ENCODE measurements at regions not wholly inside any gene's neighbourhood (a gene's known extent, or its start where the extent isn't known, plus 50 kb on each side); places are given as distances from the start of the nearest gene placed in this dataset.

- Histone ChIP-seq H3F3A (replicated peaks; ENCODE audit: low read depth) (no peaks in the 10 kb centered on the region), H4K20me1 (replicated peaks; ENCODE audit: insufficient read depth) (no peaks in the 10 kb centered on the region), H3K9me2 (ENCODE audit: insufficient read depth) (no peaks in the 10 kb centered on the region; the same call in 1 of the 2 replicates), H3K36me3 (ENCODE audit: insufficient read depth) (no peaks in the 10 kb centered on the region), H3K79me2 (replicated peaks; ENCODE audit: insufficient read depth) (no peaks in the 10 kb centered on the region), H3K4me3 (no peak overlapping the region), H2AFZ (no peak overlapping the region), H3K27ac (ENCODE audit: low read depth) (no peak overlapping the region), H3K4me1 (ENCODE audit: insufficient read depth) (no peaks in the 10 kb centered on the region), H3K4me2 (no peak overlapping the region), H3K27me3 (ENCODE audit: insufficient read depth) (no peaks in the 10 kb centered on the region)
- Mint-ChIP-seq H3K4me1 (no peaks in the 10 kb centered on the region), H3K36me3 (ENCODE audit: low read depth) (no peaks in the 10 kb centered on the region), H3K9me3 (no peaks in the 10 kb centered on the region; the same call in 2 of the 3 replicates), H3K27me3 (ENCODE audit: insufficient read depth, low read depth, poor library complexity) (peaks cover 2% of the 10 kb centered on the region), H3K27ac (no peak overlapping the region), H3K4me3 (no peak overlapping the region)
- no peak for ATAC-seq
- TF ChIP-seq EZH2phosphoT487 (IDR thresholded peaks at IDR 0.05; ENCODE audit: unreplicated experiment), result no peak
- TF ChIP-seq, protein P1, sequence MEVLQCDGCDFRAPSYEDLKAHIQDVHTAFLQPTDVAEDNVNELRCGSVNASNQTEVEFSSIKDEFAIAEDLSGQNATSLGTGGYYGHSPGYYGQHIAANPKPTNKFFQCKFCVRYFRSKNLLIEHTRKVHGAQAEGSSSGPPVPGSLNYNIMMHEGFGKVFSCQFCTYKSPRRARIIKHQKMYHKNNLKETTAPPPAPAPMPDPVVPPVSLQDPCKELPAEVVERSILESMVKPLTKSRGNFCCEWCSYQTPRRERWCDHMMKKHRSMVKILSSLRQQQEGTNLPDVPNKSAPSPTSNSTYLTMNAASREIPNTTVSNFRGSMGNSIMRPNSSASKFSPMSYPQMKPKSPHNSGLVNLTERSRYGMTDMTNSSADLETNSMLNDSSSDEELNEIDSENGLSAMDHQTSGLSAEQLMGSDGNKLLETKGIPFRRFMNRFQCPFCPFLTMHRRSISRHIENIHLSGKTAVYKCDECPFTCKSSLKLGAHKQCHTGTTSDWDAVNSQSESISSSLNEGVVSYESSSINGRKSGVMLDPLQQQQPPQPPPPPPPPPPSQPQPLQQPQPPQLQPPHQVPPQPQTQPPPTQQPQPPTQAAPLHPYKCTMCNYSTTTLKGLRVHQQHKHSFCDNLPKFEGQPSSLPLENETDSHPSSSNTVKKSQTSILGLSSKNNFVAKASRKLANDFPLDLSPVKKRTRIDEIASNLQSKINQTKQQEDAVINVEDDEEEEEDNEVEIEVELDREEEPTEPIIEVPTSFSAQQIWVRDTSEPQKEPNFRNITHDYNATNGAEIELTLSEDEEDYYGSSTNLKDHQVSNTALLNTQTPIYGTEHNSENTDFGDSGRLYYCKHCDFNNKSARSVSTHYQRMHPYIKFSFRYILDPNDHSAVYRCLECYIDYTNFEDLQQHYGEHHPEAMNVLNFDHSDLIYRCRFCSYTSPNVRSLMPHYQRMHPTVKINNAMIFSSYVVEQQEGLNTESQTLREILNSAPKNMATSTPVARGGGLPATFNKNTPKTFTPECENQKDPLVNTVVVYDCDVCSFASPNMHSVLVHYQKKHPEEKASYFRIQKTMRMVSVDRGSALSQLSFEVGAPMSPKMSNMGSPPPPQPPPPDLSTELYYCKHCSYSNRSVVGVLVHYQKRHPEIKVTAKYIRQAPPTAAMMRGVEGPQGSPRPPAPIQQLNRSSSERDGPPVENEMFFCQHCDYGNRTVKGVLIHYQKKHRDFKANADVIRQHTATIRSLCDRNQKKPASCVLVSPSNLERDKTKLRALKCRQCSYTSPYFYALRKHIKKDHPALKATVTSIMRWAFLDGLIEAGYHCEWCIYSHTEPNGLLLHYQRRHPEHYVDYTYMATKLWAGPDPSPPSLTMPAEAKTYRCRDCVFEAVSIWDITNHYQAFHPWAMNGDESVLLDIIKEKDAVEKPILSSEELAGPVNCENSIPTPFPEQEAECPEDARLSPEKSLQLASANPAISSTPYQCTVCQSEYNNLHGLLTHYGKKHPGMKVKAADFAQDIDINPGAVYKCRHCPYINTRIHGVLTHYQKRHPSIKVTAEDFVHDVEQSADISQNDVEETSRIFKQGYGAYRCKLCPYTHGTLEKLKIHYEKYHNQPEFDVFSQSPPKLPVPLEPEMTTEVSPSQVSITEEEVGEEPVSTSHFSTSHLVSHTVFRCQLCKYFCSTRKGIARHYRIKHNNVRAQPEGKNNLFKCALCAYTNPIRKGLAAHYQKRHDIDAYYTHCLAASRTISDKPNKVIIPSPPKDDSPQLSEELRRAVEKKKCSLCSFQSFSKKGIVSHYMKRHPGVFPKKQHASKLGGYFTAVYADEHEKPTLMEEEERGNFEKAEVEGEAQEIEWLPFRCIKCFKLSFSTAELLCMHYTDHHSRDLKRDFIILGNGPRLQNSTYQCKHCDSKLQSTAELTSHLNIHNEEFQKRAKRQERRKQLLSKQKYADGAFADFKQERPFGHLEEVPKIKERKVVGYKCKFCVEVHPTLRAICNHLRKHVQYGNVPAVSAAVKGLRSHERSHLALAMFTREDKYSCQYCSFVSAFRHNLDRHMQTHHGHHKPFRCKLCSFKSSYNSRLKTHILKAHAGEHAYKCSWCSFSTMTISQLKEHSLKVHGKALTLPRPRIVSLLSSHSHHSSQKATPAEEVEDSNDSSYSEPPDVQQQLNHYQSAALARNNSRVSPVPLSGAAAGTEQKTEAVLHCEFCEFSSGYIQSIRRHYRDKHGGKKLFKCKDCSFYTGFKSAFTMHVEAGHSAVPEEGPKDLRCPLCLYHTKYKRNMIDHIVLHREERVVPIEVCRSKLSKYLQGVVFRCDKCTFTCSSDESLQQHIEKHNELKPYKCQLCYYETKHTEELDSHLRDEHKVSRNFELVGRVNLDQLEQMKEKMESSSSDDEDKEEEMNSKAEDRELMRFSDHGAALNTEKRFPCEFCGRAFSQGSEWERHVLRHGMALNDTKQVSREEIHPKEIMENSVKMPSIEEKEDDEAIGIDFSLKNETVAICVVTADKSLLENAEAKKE (CRISPR knock-in tag; IDR thresholded peaks at IDR 0.05), result no peak
- TF ChIP-seq ZNF114 (CRISPR knock-in tag; IDR thresholded peaks at IDR 0.05), result no peak
- no peak for TF ChIP-seq CREB1 (CRISPR knock-in tag; IDR thresholded peaks at IDR 0.05; ENCODE audit: low read depth)
- TF ChIP-seq CTCF (conservative IDR thresholded peaks at IDR 0.05; ENCODE audit: low read depth in 2 of 2), result no peak
- no peak for TF ChIP-seq ETS1 (IDR thresholded peaks at IDR 0.05)
- no peak for TF ChIP-seq ZNF331 (CRISPR knock-in tag; IDR thresholded peaks at IDR 0.05; ENCODE audit: low read depth)
- TF ChIP-seq POLR2AphosphoS5 (IDR thresholded peaks at IDR 0.05; ENCODE audit: low read depth), result no peak
- TF ChIP-seq, protein P2, sequence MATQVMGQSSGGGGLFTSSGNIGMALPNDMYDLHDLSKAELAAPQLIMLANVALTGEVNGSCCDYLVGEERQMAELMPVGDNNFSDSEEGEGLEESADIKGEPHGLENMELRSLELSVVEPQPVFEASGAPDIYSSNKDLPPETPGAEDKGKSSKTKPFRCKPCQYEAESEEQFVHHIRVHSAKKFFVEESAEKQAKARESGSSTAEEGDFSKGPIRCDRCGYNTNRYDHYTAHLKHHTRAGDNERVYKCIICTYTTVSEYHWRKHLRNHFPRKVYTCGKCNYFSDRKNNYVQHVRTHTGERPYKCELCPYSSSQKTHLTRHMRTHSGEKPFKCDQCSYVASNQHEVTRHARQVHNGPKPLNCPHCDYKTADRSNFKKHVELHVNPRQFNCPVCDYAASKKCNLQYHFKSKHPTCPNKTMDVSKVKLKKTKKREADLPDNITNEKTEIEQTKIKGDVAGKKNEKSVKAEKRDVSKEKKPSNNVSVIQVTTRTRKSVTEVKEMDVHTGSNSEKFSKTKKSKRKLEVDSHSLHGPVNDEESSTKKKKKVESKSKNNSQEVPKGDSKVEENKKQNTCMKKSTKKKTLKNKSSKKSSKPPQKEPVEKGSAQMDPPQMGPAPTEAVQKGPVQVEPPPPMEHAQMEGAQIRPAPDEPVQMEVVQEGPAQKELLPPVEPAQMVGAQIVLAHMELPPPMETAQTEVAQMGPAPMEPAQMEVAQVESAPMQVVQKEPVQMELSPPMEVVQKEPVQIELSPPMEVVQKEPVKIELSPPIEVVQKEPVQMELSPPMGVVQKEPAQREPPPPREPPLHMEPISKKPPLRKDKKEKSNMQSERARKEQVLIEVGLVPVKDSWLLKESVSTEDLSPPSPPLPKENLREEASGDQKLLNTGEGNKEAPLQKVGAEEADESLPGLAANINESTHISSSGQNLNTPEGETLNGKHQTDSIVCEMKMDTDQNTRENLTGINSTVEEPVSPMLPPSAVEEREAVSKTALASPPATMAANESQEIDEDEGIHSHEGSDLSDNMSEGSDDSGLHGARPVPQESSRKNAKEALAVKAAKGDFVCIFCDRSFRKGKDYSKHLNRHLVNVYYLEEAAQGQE (IDR thresholded peaks at IDR 0.05; ENCODE audit: unreplicated experiment), result no peak
- TF ChIP-seq STAT1 (IDR thresholded peaks at IDR 0.05; ENCODE audit: unreplicated experiment), result no peak
- TF ChIP-seq NANOG (IDR thresholded peaks at IDR 0.05; ENCODE audit: borderline replicate concordance), result no peak
- no peak for TF ChIP-seq EZH2 (IDR thresholded peaks at IDR 0.05; ENCODE audit: low read depth, unreplicated experiment)
- no peak for TF ChIP-seq JUNB (IDR thresholded peaks at IDR 0.05; ENCODE audit: unreplicated experiment)
- DNase-seq (ENCODE audit: low spot score), result no peak
Observed at GRCh38 chr6:4433199-4433598, 297.8 kb upstream of the ECI2 start.

All from GM23338 (cell line).